Type B pancreatic cell (in vitro differentiated cells): ENCODE measurements at regions not wholly inside any gene's neighbourhood (a gene's known extent, or its start where the extent isn't known, plus 50 kb on each side); places are given as distances from the start of the nearest gene placed in this dataset.

Experiments used
- DNase-seq: peaks from one replicate; pipeline ENCODE4 v3.0.0; 2021; ENCODE audit warnings: mixed read lengths; ENCODE audit not compliant: unreplicated experiment; ENCODE audit errors: extremely low spot score
- H3K27ac Mint-ChIP-seq: 2 replicates; pipeline ENCODE4 v1.8.0; 2021; ENCODE audit warnings: mild to moderate bottlenecking, mixed read lengths
- H3K27me3 Mint-ChIP-seq: 2 replicates; pipeline ENCODE4 v1.8.0; 2021; ENCODE audit warnings: mixed read lengths
- H3K36me3 Mint-ChIP-seq: 2 replicates; pipeline ENCODE4 v1.8.0; 2021; ENCODE audit warnings: mixed read lengths
- H3K4me1 Mint-ChIP-seq: one replicate; pipeline ENCODE4 v1.8.0; 2021; ENCODE audit warnings: mixed read lengths; ENCODE audit not compliant: unreplicated experiment
- H3K4me3 Mint-ChIP-seq: 2 replicates; pipeline ENCODE4 v1.8.0; 2021; ENCODE audit warnings: mild to moderate bottlenecking, mixed read lengths
- H3K9me3 Mint-ChIP-seq: 2 replicates; pipeline ENCODE4 v1.8.0; 2021; ENCODE audit warnings: mixed read lengths
- CTCF ChIP-seq: fragments of 200-600 bp; sonication (generic); conservative IDR thresholded peaks from 2 replicates; pipeline ENCODE4 v1.5.0; 2021; ENCODE audit warnings: antibody characterized with exemption, mild to moderate bottlenecking

- Mint-ChIP-seq H3K9me3 (no peaks in the 10 kb centered on the region), H3K27me3 (peaks cover 4% of the 10 kb centered on the region), H3K27ac (no peak overlapping the region), H3K4me3 (no peak overlapping the region), H3K36me3 (no peaks in the 10 kb centered on the region), H3K4me1 (no peaks in the 10 kb centered on the region)
- no peak for TF ChIP-seq CTCF
- no peak for DNase-seq
These were observed 50.2 kb upstream of the NID2 start for GRCh38 chr14:52119030-52119429.
